NT2/D1 (cell line): ENCODE measurements at regions not wholly inside any gene's neighbourhood (a gene's known extent, or its start where the extent isn't known, plus 50 kb on each side); places are given as distances from the start of the nearest gene placed in this dataset.

Source experiments
- DNase-seq: peaks from one replicate; pipeline ENCODE4 v3.0.0-alpha.2; 2011; ENCODE audit warnings: low read depth, low spot score
- H3K27me3 ChIP-seq: 2 replicates; pipeline ENCODE4 v1.6.0; 2011; ENCODE audit warnings: mild to moderate bottlenecking; ENCODE audit not compliant: insufficient read length, insufficient read depth
- H3K36me3 ChIP-seq: 2 replicates; pipeline ENCODE4 v1.6.1; 2011; ENCODE audit warnings: mild to moderate bottlenecking, low read length, mixed read lengths; ENCODE audit not compliant: insufficient read depth, insufficient read length
- H3K4me1 ChIP-seq: 2 replicates; pipeline ENCODE4 v1.5.1; 2011; ENCODE audit not compliant: insufficient read depth, insufficient read length
- H3K4me3 ChIP-seq: 2 replicates; pipeline ENCODE4 v1.5.1; 2011; ENCODE audit warnings: low read depth; ENCODE audit not compliant: insufficient read length
- H3K9ac ChIP-seq: 2 replicates; pipeline ENCODE4 v1.6.0; 2011; ENCODE audit warnings: low read depth; ENCODE audit not compliant: insufficient read length
- H3K9me3 ChIP-seq: 2 replicates; pipeline ENCODE4 v1.5.1; 2011; ENCODE audit warnings: mild to moderate bottlenecking, low read length; ENCODE audit not compliant: insufficient read depth
- SUZ12 ChIP-seq: IDR thresholded peaks from 2 replicates; pipeline ENCODE4 v1.6.1; 2011; ENCODE audit not compliant: insufficient read length, insufficient read depth; ENCODE audit errors: extremely low read depth
- YY1 ChIP-seq: IDR thresholded peaks from 2 replicates; pipeline ENCODE4 v1.6.1; 2011; ENCODE audit not compliant: insufficient read length, insufficient read depth
- ZNF274 ChIP-seq: IDR thresholded peaks from 2 replicates; pipeline ENCODE4 v1.6.1; 2011; ENCODE audit warnings: mild to moderate bottlenecking, low read depth, low read length

DNA sequence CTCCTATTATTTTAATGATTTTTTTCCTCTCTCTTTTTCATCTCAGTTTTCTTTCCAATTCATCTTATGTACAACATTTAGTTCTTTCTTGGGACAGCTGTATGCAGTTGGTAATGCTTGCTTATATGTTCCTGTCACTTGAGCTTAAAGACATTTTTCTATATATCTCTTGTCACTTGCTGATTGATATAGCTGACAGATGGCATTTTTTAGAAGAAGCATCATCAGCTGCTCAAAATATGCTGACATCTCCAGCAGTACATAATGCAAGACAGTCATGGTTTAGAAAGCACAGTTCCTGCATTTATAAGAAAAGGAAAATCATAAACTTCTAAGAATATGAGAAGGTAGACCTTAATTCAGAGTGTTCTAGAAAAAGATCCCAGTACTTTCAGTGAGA lies 56.5 kb downstream of the DCAF8L1 start:
- H3K27me3 ChIP-seq = no peaks in the 10 kb centered on the region
- TF ChIP-seq SUZ12 (no peak), ZNF274 (no peak), YY1 (no peak)

DNA sequence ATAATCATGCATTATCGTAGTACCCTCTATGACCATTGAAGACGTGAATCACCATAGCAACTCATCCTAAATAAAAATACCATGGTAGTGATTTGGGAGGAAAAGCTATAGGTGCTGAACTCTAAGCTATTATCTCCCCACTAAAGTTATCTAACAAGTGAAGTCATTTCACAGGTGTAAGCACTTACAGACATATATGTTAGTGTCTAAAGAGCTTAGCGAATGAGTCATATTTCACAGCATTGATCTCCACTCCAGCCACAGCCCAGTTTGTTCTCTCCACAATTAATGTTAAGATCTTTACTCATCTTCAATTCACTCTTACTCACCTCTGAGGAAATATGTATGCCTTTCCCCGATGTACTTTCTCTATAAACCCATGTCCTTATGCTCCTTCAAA lies 57.0 kb downstream of the DCAF8L1 start:
- TF ChIP-seq ZNF274 (no peak), SUZ12 (no peak), YY1 (no peak)
- no peaks in the 10 kb centered on the region for H3K9me3 ChIP-seq
- no peaks in the 10 kb centered on the region for H3K36me3 ChIP-seq
- no peak overlapping the region for H3K4me3 ChIP-seq
- H3K4me1 ChIP-seq = no peaks in the 10 kb centered on the region
- no peak for DNase-seq
- no peaks in the 10 kb centered on the region for H3K27me3 ChIP-seq
- no peak overlapping the region for H3K9ac ChIP-seq

More for the DNA sequence above, 56.5 kb downstream of the DCAF8L1 start:
- no peaks in the 10 kb centered on the region for H3K9me3 ChIP-seq
- H3K36me3 ChIP-seq = no peaks in the 10 kb centered on the region
- no peaks in the 10 kb centered on the region for H3K4me1 ChIP-seq
- H3K4me3 ChIP-seq = no peak overlapping the region
- DNase-seq = no peak
- no peak overlapping the region for H3K9ac ChIP-seq

GRCh38 chrX:27918799-27919198 lies 62.5 kb downstream of the DCAF8L1 start:
- no peaks in the 10 kb centered on the region for H3K4me1 ChIP-seq
- H3K36me3 ChIP-seq = no peaks in the 10 kb centered on the region
- no peaks in the 10 kb centered on the region for H3K27me3 ChIP-seq
- no peaks in the 10 kb centered on the region for H3K9me3 ChIP-seq
- H3K4me3 ChIP-seq = no peak overlapping the region
- H3K9ac ChIP-seq = no peak overlapping the region
- DNase-seq = no peak
- TF ChIP-seq YY1 = no peak
- no peak for TF ChIP-seq SUZ12
- TF ChIP-seq ZNF274 = no peak

DNA sequence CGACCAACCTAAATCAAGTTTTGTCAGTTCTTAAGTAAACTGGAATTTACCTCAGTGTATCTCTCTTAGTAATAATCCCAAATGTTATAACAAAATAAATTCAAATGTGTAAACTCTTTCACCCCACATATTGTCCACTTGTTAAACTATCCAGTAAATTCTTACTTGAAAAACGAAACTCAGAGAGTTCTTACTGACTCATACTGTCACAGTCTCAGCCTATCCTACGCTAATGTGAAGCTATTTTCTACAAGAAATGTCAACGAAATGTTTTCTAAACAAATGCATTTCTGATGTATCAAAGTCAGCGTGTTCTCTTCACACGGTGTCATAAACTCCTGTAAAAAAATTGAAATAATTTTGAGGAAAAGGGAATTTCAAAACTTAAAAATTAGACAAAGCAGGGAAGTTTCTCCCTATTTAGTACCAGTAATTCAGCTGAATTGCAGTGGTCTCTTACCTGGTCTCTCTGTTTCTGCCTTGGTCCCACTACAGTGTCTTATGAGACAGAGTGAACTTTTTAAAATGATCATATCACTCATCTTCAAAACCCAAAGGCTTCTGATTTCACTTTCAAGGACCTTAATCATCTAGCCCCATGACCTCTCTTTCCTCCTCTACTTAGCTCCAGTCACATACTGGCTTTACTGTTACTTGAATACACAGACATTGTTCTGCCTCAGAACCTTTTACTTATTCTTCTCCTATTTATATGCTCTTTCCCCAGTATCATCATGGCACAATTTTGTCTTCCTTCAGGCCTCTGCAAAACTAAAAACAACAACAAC lies 63.3 kb downstream of the DCAF8L1 start:
- Histone ChIP-seq H3K4me1 (no peaks in the 10 kb centered on the region), H3K9me3 (no peaks in the 10 kb centered on the region), H3K4me3 (no peak overlapping the region), H3K9ac (no peak overlapping the region), H3K36me3 (no peaks in the 10 kb centered on the region), H3K27me3 (no peaks in the 10 kb centered on the region)
- no peak for TF ChIP-seq YY1
- TF ChIP-seq SUZ12 = no peak
- TF ChIP-seq ZNF274 = no peak
- DNase-seq = no peak

GRCh38 chrX:27915617-27916016 lies 65.6 kb downstream of the DCAF8L1 start:
- no peak for DNase-seq
- no peak overlapping the region for H3K4me3 ChIP-seq
- H3K36me3 ChIP-seq = no peaks in the 10 kb centered on the region
- H3K27me3 ChIP-seq = no peaks in the 10 kb centered on the region
- no peaks in the 10 kb centered on the region for H3K9me3 ChIP-seq
- H3K9ac ChIP-seq = no peak overlapping the region
- H3K4me1 ChIP-seq = no peaks in the 10 kb centered on the region
- TF ChIP-seq ZNF274 = no peak
- TF ChIP-seq YY1 = no peak
- TF ChIP-seq SUZ12 = no peak

GRCh38 chrX:27910412-27910811 lies 70.8 kb downstream of the DCAF8L1 start:
- H3K9me3 ChIP-seq = no peaks in the 10 kb centered on the region
- no peak overlapping the region for H3K9ac ChIP-seq
- no peaks in the 10 kb centered on the region for H3K27me3 ChIP-seq
- H3K36me3 ChIP-seq = no peaks in the 10 kb centered on the region
- TF ChIP-seq ZNF274 = no peak
- TF ChIP-seq SUZ12 = no peak
- TF ChIP-seq YY1 = no peak
- no peak overlapping the region for H3K4me3 ChIP-seq
- no peak for DNase-seq
- H3K4me1 ChIP-seq = no peaks in the 10 kb centered on the region

DNA sequence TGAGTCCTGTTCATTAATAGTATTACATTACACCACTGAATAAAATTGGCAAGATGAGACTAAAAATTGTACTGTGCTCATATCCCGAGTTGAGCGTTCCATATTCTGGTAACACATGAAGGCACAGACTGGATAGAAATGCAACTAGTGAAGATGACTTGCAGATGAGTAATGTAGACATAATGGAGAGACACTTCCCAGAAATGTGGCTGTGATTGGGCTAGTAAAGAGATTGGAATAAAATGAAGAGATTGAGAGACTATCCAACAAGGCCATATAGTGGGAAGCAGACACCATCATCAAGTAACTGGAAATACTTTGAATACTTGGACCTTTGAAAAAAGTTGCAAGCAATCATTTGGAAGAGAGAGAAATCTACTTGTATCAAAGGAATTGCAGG lies 77.3 kb downstream of the DCAF8L1 start:
- no peak for TF ChIP-seq YY1
- no peak for TF ChIP-seq SUZ12
- no peak for TF ChIP-seq ZNF274
- no peaks in the 10 kb centered on the region for H3K4me1 ChIP-seq
- DNase-seq = no peak
- H3K27me3 ChIP-seq = no peaks in the 10 kb centered on the region
- no peak overlapping the region for H3K4me3 ChIP-seq
- no peaks in the 10 kb centered on the region for H3K36me3 ChIP-seq
- H3K9ac ChIP-seq = no peak overlapping the region
- no peaks in the 10 kb centered on the region for H3K9me3 ChIP-seq
